IPS-NIHi7 (cell line): ENCODE measurements at regions not wholly inside any gene's neighbourhood (a gene's known extent, or its start where the extent isn't known, plus 50 kb on each side); places are given as distances from the start of the nearest gene placed in this dataset.

Experiments used
- DNase-seq: peaks from one replicate; pipeline ENCODE4 v3.0.0; 2012; ENCODE audit warnings: mixed read lengths; ENCODE audit errors: extremely low spot score

- no peak for DNase-seq
Measured at GRCh38 chr4:89549907-89550306, 242.3 kb upstream of the GPRIN3 start.

GRCh38 chr4:89545315-89545714 lies 237.7 kb upstream of the GPRIN3 start:
- DNase-seq = no peak

GRCh38 chr4:89541998-89542397 lies 234.4 kb upstream of the GPRIN3 start:
- DNase-seq = no peak

GRCh38 chr4:89539797-89540711 lies 232.5 kb upstream of the GPRIN3 start:
- DNase-seq = no peak

- no peak for DNase-seq
Measured at GRCh38 chr4:89539374-89539773, 231.8 kb upstream of the GPRIN3 start.

GRCh38 chr4:89538886-89539285 lies 231.3 kb upstream of the GPRIN3 start:
- no peak for DNase-seq

- DNase-seq = no peak
Measured at GRCh38 chr4:89538171-89538570, 230.6 kb upstream of the GPRIN3 start.

GRCh38 chr4:89537281-89537680 lies 229.7 kb upstream of the GPRIN3 start:
- DNase-seq = no peak

GRCh38 chr4:89535251-89535650 lies 227.7 kb upstream of the GPRIN3 start:
- DNase-seq = no peak

GRCh38 chr4:89534356-89534755 lies 226.8 kb upstream of the GPRIN3 start:
- DNase-seq = no peak

- no peak for DNase-seq
Measured at GRCh38 chr4:89531932-89532640, 224.5 kb upstream of the GPRIN3 start.

- DNase-seq = no peak
Measured at GRCh38 chr4:89528526-89529133, 221.0 kb upstream of the GPRIN3 start.

GRCh38 chr4:89521826-89522225 lies 214.2 kb upstream of the GPRIN3 start:
- DNase-seq = no peak

- no peak for DNase-seq
Measured at GRCh38 chr4:89519771-89520320, 212.2 kb upstream of the GPRIN3 start.

- no peak for DNase-seq
Measured at GRCh38 chr4:89518259-89518658, 210.7 kb upstream of the GPRIN3 start.

GRCh38 chr4:89514811-89515210 lies 207.2 kb upstream of the GPRIN3 start:
- DNase-seq = no peak

GRCh38 chr4:89511776-89512175 lies 204.2 kb upstream of the GPRIN3 start:
- no peak for DNase-seq

GRCh38 chr4:89509708-89510281 lies 202.2 kb upstream of the GPRIN3 start:
- DNase-seq = no peak

GRCh38 chr4:89506866-89507491 lies 199.4 kb upstream of the GPRIN3 start:
- DNase-seq = no peak

- no peak for DNase-seq
Measured at GRCh38 chr4:89502581-89502980, 195.0 kb upstream of the GPRIN3 start.

- no peak for DNase-seq
Measured at GRCh38 chr4:89497517-89498308, 190.1 kb upstream of the GPRIN3 start.
